ENCODE measurements at regions not wholly inside any gene's neighbourhood (a gene's known extent, or its start where the extent isn't known, plus 50 kb on each side); places are given as distances from the start of the nearest gene placed in this dataset.

DNA sequence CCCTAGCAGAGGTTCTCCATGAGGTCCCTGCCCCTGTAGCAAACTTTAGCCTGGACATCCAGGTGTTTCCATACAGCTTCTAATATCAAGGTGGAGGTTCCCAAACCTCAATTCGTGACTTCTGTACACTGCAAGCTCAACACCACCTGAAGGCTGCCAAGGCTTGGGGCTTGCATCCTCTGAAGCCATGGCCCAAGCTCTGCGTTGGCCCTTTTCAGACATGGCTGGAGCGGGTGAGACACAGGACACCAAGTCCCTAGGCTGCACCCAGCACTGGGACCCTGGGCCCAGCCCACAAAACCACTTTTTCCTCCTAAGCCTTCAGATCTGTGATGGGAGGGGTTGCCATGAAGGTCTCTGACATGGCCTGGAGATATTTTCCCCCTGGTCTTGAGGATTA, 1292.0 kb downstream of the CDH8 start:
- Histone ChIP-seq H3K9ac (ENCODE audit: insufficient read depth, low read depth, low read length) (no peak overlapping the region), H3K27ac (ENCODE audit: extremely low read length, insufficient read depth, low read length) (no peak overlapping the region), H3K79me2 (ENCODE audit: insufficient read depth, low read length) (no peaks in the 10 kb centered on the region), H2AFZ (ENCODE audit: low read length) (no peak overlapping the region), H4K20me1 (ENCODE audit: insufficient read depth, low read length) (no peaks in the 10 kb centered on the region), H3K4me3 (replicated peaks in 1 of 3; ENCODE audit: insufficient read depth in 1 of 3, low read depth in 2 of 3, low read length in 3 of 3) (no peak overlapping the region), H3K4me1 (ENCODE audit: insufficient read depth, low read length) (no peaks in the 10 kb centered on the region), H3K4me2 (ENCODE audit: low read depth, low read length) (no peak overlapping the region), H3K36me3 (replicated peaks in 1 of 2; ENCODE audit: control insufficient read depth in 1 of 2, insufficient read depth in 2 of 2, low read length in 2 of 2) (no peaks in the 10 kb centered on the region), H3K9me3 (ENCODE audit: low read length) (peaks cover 91% of the 10 kb centered on the region), H3K27me3 (ENCODE audit: control insufficient read depth in 1 of 2, insufficient read depth in 2 of 2, low read length in 2 of 2) (no peaks in the 10 kb centered on the region)
- 0% methylated on average over 3 of the region's 3 CpGs for WGBS (ENCODE audit: low lambda C conversion rate)
- ChIA-PET POLR2A (no interaction called here), CTCF (ENCODE audit: low intra/inter-chr PET ratio, low total read pairs) (no interaction called here)
- BruUV-seq (replicated peaks), result no TSS peak
- DNase-seq (ENCODE audit: low spot score), result no peak
- no peak for ATAC-seq
- in situ Hi-C loops (cut with HindIII; ENCODE audit: extremely low pct_ligation_motif_present, low pct_unique_long_range_greater_than_20kb) (no loop called here), intact Hi-C loops (cut with micrococcal nuclease; ENCODE audit: unreplicated experiment) (no loop called here)
- no peak for FAIRE-seq
- TF ChIP-seq AGO2 (optimal IDR thresholded peaks at IDR 0.05; ENCODE audit: low read depth, low read length), result no peak
- TF ChIP-seq ZNF282 (IDR thresholded peaks at IDR 0.05; ENCODE audit: partially characterized antibody), result no peak
- TF ChIP-seq, protein P1, sequence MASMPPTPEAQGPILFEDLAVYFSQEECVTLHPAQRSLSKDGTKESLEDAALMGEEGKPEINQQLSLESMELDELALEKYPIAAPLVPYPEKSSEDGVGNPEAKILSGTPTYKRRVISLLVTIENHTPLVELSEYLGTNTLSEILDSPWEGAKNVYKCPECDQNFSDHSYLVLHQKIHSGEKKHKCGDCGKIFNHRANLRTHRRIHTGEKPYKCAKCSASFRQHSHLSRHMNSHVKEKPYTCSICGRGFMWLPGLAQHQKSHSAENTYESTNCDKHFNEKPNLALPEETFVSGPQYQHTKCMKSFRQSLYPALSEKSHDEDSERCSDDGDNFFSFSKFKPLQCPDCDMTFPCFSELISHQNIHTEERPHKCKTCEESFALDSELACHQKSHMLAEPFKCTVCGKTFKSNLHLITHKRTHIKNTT (CRISPR knock-in tag; IDR thresholded peaks at IDR 0.05), result no peak
- TF ChIP-seq, protein P2, sequence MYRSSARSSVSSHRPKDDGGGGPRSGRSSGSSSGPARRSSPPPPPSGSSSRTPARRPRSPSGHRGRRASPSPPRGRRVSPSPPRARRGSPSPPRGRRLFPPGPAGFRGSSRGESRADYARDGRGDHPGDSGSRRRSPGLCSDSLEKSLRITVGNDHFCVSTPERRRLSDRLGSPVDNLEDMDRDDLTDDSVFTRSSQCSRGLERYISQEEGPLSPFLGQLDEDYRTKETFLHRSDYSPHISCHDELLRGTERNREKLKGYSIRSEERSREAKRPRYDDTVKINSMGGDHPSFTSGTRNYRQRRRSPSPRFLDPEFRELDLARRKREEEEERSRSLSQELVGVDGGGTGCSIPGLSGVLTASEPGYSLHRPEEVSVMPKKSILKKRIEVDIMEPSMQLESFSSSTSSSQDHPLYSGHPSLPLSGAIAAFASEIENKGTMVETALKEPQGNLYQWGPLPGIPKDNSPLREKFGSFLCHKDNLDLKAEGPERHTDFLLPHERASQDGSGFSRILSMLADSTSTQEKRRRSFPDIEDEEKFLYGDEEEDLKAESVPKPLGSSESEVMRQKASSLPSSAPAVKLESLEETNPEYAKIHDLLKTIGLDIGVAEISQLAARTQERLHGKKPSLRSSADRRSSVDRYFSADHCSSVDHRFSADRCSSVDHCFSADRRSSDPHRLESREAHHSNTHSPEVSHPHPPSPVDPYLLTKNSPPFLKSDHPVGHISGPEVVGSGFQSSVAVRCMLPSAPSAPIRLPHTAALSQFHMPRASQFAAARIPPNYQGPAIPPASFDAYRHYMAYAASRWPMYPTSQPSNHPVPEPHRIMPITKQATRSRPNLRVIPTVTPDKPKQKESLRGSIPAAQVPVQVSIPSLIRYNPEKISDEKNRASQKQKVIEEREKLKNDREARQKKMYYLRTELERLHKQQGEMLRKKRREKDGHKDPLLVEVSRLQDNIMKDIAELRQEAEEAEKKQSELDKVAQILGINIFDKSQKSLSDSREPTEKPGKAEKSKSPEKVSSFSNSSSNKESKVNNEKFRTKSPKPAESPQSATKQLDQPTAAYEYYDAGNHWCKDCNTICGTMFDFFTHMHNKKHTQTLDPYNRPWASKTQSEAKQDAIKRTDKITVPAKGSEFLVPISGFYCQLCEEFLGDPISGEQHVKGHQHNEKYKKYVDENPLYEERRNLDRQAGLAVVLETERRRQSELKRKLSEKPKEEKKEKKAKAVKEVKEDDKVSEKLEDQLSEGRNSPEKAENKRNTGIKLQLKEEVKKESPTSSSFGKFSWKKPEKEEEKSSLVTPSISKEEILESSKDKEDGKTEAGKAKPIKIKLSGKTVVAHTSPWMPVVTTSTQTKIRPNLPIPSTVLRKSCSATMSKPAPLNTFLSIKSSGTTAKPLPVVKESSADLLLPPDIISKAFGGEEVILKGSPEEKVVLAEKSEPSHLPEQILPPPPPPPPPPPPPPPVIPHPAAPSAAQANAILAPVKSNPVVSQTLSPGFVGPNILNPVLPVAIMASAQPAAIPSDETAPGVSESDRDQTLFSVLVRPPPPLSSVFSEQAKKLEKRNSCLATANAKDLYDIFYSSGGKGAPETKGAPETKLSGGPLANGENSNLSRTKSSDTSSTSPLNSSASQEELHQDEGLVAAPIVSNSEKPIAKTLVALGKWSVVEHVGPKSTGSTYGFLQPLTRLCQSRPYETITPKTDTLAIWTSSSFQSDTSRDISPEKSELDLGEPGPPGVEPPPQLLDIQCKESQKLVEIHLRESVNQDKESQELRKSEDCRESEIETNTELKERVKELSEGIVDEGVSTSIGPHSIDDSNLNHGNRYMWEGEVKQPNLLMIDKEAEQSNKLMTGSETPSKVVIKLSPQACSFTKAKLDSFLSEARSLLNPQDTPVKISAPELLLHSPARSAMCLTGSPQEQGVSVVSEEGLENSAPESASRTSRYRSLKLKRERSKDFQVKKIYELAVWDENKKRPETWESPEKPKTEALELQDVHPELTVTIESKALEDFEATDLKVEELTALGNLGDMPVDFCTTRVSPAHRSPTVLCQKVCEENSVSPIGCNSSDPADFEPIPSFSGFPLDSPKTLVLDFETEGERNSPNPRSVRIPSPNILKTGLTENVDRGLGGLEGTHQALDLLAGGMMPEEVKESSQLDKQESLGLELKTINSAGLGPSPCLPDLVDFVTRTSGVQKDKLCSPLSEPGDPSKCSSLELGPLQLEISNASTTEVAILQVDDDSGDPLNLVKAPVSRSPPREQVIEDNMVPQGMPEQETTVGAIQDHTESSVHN (CRISPR knock-in tag; IDR thresholded peaks at IDR 0.05), result no peak
- no peak for TF ChIP-seq MTA1 (CRISPR knock-in tag; IDR thresholded peaks at IDR 0.05; ENCODE audit: borderline replicate concordance)
- TF ChIP-seq RFXAP (CRISPR knock-in tag; IDR thresholded peaks at IDR 0.05; ENCODE audit: borderline replicate concordance), result no peak
- TF ChIP-seq, protein P3, sequence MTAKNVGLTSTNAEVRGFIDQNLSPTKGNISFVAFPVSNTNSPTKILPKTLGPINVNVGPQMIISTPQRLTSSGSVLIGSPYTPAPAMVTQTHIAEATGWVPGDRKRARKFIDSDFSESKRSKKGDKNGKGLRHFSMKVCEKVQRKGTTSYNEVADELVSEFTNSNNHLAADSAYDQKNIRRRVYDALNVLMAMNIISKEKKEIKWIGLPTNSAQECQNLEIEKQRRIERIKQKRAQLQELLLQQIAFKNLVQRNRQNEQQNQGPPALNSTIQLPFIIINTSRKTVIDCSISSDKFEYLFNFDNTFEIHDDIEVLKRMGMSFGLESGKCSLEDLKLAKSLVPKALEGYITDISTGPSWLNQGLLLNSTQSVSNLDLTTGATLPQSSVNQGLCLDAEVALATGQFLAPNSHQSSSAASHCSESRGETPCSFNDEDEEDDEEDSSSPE (CRISPR knock-in tag; IDR thresholded peaks at IDR 0.05), result no peak
- no peak for TF ChIP-seq JARID2 (CRISPR knock-in tag; IDR thresholded peaks at IDR 0.05; ENCODE audit: insufficient replicate concordance)
- TF ChIP-seq, protein P4, sequence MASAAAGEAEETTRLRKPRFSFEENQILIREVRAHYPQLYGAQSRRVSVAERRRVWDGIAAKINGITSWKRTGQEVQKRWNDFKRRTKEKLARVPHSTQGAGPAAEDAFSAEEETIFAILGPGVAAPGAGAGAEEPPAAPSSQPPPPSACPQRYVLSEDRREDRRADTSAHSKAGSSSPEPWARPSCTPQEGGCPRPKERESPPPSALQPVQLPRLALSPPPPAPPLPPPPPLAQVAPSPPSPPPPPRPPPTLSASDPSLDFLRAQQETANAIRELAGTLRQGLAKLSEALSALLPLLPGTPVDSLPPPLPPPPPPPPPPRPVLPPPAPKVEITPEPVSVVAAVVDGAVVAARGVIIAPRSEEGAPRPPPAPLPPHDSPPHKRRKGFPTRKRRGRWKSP (CRISPR knock-in tag; IDR thresholded peaks at IDR 0.05), result no peak

All from HepG2 (cell line).